UCSD-AML1 (cell line): ENCODE measurements at regions not wholly inside any gene's neighbourhood (a gene's known extent, or its start where the extent isn't known, plus 50 kb on each side); places are given as distances from the start of the nearest gene placed in this dataset.

ENCODE experiments used
- DNase-seq: peaks from one replicate; lab custom pipeline; 2025; ENCODE audit not compliant: unreplicated experiment; lab: John Stamatoyannopoulos, UW

GRCh38 chr3:72347819-72348319 is 500.4 kb downstream of the SHQ1 start:
- peak; percentile 84 for DNase-seq

- no peak for DNase-seq
These were observed 501.7 kb downstream of the SHQ1 start for GRCh38 chr3:72346526-72346926.

GRCh38 chr3:72345980-72346379 is 502.3 kb downstream of the SHQ1 start:
- DNase-seq = no peak

- no peak for DNase-seq
These were observed 502.9 kb downstream of the SHQ1 start for GRCh38 chr3:72345237-72345878.

GRCh38 chr3:72344647-72345046 is 503.6 kb downstream of the SHQ1 start:
- no peak for DNase-seq

GRCh38 chr3:72344236-72344635 is 504.0 kb downstream of the SHQ1 start:
- no peak for DNase-seq

GRCh38 chr3:72343078-72343477 is 505.2 kb downstream of the SHQ1 start:
- no peak for DNase-seq

- DNase-seq = no peak
These were observed 505.8 kb downstream of the SHQ1 start for GRCh38 chr3:72342450-72342849.

- no peak for DNase-seq
These were observed 506.3 kb downstream of the SHQ1 start for GRCh38 chr3:72341920-72342319.

GRCh38 chr3:72341380-72341770 is 506.9 kb downstream of the SHQ1 start:
- no peak for DNase-seq

GRCh38 chr3:72340476-72341379 is 507.5 kb downstream of the SHQ1 start:
- no peak for DNase-seq

GRCh38 chr3:72340056-72340455 is 508.2 kb downstream of the SHQ1 start:
- no peak for DNase-seq

- DNase-seq = no peak
These were observed 508.6 kb downstream of the SHQ1 start for GRCh38 chr3:72339670-72340030.

- no peak for DNase-seq
These were observed 509.1 kb downstream of the SHQ1 start for GRCh38 chr3:72338942-72339669.

- DNase-seq = no peak
These were observed 509.9 kb downstream of the SHQ1 start for GRCh38 chr3:72338082-72338941.

GRCh38 chr3:72337480-72337855 is 510.8 kb downstream of the SHQ1 start:
- DNase-seq = no peak

- peak; percentile 64 for DNase-seq
These were observed 511.3 kb downstream of the SHQ1 start for GRCh38 chr3:72336821-72337479.

- DNase-seq = no peak
These were observed 512.1 kb downstream of the SHQ1 start for GRCh38 chr3:72336114-72336651.

- no peak for DNase-seq
These were observed 512.7 kb downstream of the SHQ1 start for GRCh38 chr3:72335458-72336095.
